IMR-90 (cell line): ENCODE measurements at regions not wholly inside any gene's neighbourhood (a gene's known extent, or its start where the extent isn't known, plus 50 kb on each side); places are given as distances from the start of the nearest gene placed in this dataset.

Experiments used
- ATAC-seq: fragments of 200-7000 bp; cut with Tn5 transposase; 2 replicates; pipeline ENCODE4 v1.9.1; 2020; ENCODE audit warnings: low read depth, mild to moderate bottlenecking, moderate library complexity
- BruUV-seq: library from RNA; stranded (reverse); fragments of 400-500 nt; replicated peaks from 2 replicates; lab custom pipeline; 2021; lab: Mats Ljungman, UMichigan
- CTCF ChIA-PET: fragments of 300-600 bp; formaldehyde crosslinking; extraction: SDS; loops from one replicate; lab custom pipeline; 2021; ENCODE audit warnings: antibody characterized with exemption; lab: Yijun Ruan, JAX
- POLR2A ChIA-PET: fragments of 300-600 bp; sonication (Branson Sonifier 250); formaldehyde crosslinking; loops from one replicate; lab custom pipeline; 2022; ENCODE audit warnings: antibody characterized with exemption; ENCODE audit not compliant: unreplicated experiment; lab: Charles Lee
- DNase-seq: peaks from one replicate; pipeline ENCODE4 v3.0.0; 2013
- H2AFZ ChIP-seq: replicated peaks from 2 replicates; pipeline ENCODE3; 2013; ENCODE audit warnings: low read length, mild to moderate bottlenecking; ENCODE audit not compliant: poor library complexity
- H2AK5ac ChIP-seq: 2 replicates; pipeline ENCODE4 v1.6.1; 2013; ENCODE audit warnings: low read depth, low read length, inconsistent platforms
- H2AK9ac ChIP-seq: replicated peaks from 2 replicates; pipeline ENCODE3; 2013; ENCODE audit warnings: mild to moderate bottlenecking, low read depth, low read length, moderate library complexity; ENCODE audit not compliant: poor library complexity
- H2BK120ac ChIP-seq: 2 replicates; pipeline ENCODE4 v1.6.1; 2013; ENCODE audit warnings: low read depth, low read length, inconsistent platforms
- H2BK15ac ChIP-seq: 3 replicates; pipeline ENCODE4 v1.6.1; 2013; ENCODE audit warnings: low read depth, low read length, inconsistent platforms
- H2BK20ac ChIP-seq: 2 replicates; pipeline ENCODE4 v1.6.1; 2013; ENCODE audit warnings: low read depth, mild to moderate bottlenecking, inconsistent platforms, low read length, moderate library complexity
- H2BK5ac ChIP-seq: 2 replicates; pipeline ENCODE4 v1.6.1; 2013; ENCODE audit warnings: mild to moderate bottlenecking, low read depth, low read length, inconsistent platforms; ENCODE audit not compliant: poor library complexity, severe bottlenecking
- H3K14ac ChIP-seq: replicated peaks from 2 replicates; pipeline ENCODE4 v1.6.1; 2013; ENCODE audit warnings: low read depth, low read length, inconsistent platforms
- H3K18ac ChIP-seq: 2 replicates; pipeline ENCODE4 v1.6.1; 2013; ENCODE audit warnings: low read depth, low read length, control low read depth
- H3K23ac ChIP-seq: 2 replicates; pipeline ENCODE4 v1.6.1; 2013; ENCODE audit warnings: low read depth, low read length, inconsistent platforms
- H3K27ac ChIP-seq: 2 replicates; pipeline ENCODE4 v1.5.1; 2013; ENCODE audit warnings: mild to moderate bottlenecking, control low read depth, low read length; ENCODE audit not compliant: insufficient read depth
- H3K27me3 ChIP-seq: 2 replicates; pipeline ENCODE4 v1.6.1; 2013; ENCODE audit warnings: low read length; ENCODE audit not compliant: control insufficient read depth, insufficient read depth
- H3K36me3 ChIP-seq: 2 replicates; pipeline ENCODE4 v1.6.1; 2013; ENCODE audit warnings: low read length, mixed read lengths; ENCODE audit not compliant: control insufficient read depth, insufficient read depth
- H3K4ac ChIP-seq: 2 replicates; pipeline ENCODE4 v1.6.1; 2013; ENCODE audit warnings: low read depth, low read length, inconsistent platforms
- H3K4me1 ChIP-seq: 2 replicates; pipeline ENCODE4 v1.6.1; 2013; ENCODE audit warnings: low read length, mixed read lengths; ENCODE audit not compliant: control insufficient read depth, insufficient read depth
- H3K4me2 ChIP-seq: 2 replicates; pipeline ENCODE4 v1.6.1; 2013; ENCODE audit warnings: low read depth, mild to moderate bottlenecking, control low read depth, low read length, moderate library complexity
- H3K4me3 ChIP-seq: 2 replicates; pipeline ENCODE4 v1.5.1; 2013; ENCODE audit warnings: low read depth, mild to moderate bottlenecking, control low read depth, low read length, moderate library complexity; ENCODE audit not compliant: insufficient read depth
- H3K56ac ChIP-seq: 2 replicates; pipeline ENCODE4 v1.6.1; 2013; ENCODE audit warnings: low read length, inconsistent platforms; ENCODE audit not compliant: insufficient read depth; ENCODE audit errors: extremely low read depth
- H3K79me1 ChIP-seq, 2 experiments: 2 replicates each; pipeline ENCODE4 v1.6.1; 2013; ENCODE audit warnings: low read length in 2 of 2, inconsistent platforms in 1 of 2, low read depth in 1 of 2
- H3K9ac ChIP-seq: 2 replicates; pipeline ENCODE4 v1.6.1; 2013; ENCODE audit warnings: low read depth, low read length, control low read depth
- H3K9me1 ChIP-seq: 2 replicates; pipeline ENCODE4 v1.6.1; 2013; ENCODE audit warnings: low read length, inconsistent platforms; ENCODE audit not compliant: insufficient read depth
- H3K9me3 ChIP-seq: 2 replicates; pipeline ENCODE4 v1.6.1; 2013; ENCODE audit warnings: low read length; ENCODE audit not compliant: control insufficient read depth, insufficient read depth
- H4K20me1 ChIP-seq: 2 replicates; pipeline ENCODE4 v1.6.1; 2013; ENCODE audit warnings: low read length, inconsistent platforms; ENCODE audit not compliant: insufficient read depth
- H4K5ac ChIP-seq: 2 replicates; pipeline ENCODE4 v1.6.1; 2013; ENCODE audit warnings: mild to moderate bottlenecking, low read depth, low read length, control low read depth
- H4K8ac ChIP-seq, 2 experiments: 2 replicates each; pipeline ENCODE4 v1.6.1; 2013; ENCODE audit warnings: low read depth in 2 of 2, low read length in 2 of 2, control low read depth in 1 of 2, inconsistent platforms in 1 of 2
- H4K91ac ChIP-seq: 2 replicates; pipeline ENCODE4 v1.6.1; 2013; ENCODE audit warnings: low read depth, low read length, inconsistent platforms; ENCODE audit not compliant: insufficient read depth
- BHLHE40 ChIP-seq: fragments of 150-350 bp; IDR thresholded peaks from 2 replicates; pipeline ENCODE4 v1.6.1; 2016; ENCODE audit warnings: mild to moderate bottlenecking, low read depth, low read length
- CEBPB ChIP-seq: IDR thresholded peaks from 2 replicates; pipeline ENCODE4 v1.6.1; 2012; ENCODE audit warnings: low read depth, low read length, improper control_type of control experiment
- CHD1 ChIP-seq: IDR thresholded peaks from 2 replicates; pipeline ENCODE4 v1.6.1; 2012; ENCODE audit warnings: low read depth, low read length, improper control_type of control experiment
- CTCF ChIP-seq: conservative IDR thresholded peaks from 2 replicates; pipeline ENCODE4 v1.5.1; 2012; ENCODE audit warnings: mild to moderate bottlenecking, low read depth, low read length, improper control_type of control experiment
- ELK1 ChIP-seq: fragments of 150-350 bp; IDR thresholded peaks from 2 replicates; pipeline ENCODE4 v1.6.1; 2016; ENCODE audit warnings: low read depth, mild to moderate bottlenecking, low read length, moderate library complexity, borderline replicate concordance
- FOS ChIP-seq: fragments of 150-350 bp; IDR thresholded peaks from 2 replicates; pipeline ENCODE4 v1.6.1; 2016; ENCODE audit warnings: low read depth, low read length
- MAFK ChIP-seq: IDR thresholded peaks from 2 replicates; pipeline ENCODE4 v1.6.1; 2012; ENCODE audit warnings: low read depth, low read length, improper control_type of control experiment
- MAZ ChIP-seq: IDR thresholded peaks from 2 replicates; pipeline ENCODE4 v1.6.1; 2012; ENCODE audit warnings: low read depth, mild to moderate bottlenecking, low read length, improper control_type of control experiment, moderate library complexity, borderline replicate concordance
- MXI1 ChIP-seq: IDR thresholded peaks from 2 replicates; pipeline ENCODE4 v1.6.1; 2012; ENCODE audit warnings: low read depth, mild to moderate bottlenecking, low read length, moderate library complexity, borderline replicate concordance
- NFE2L2 ChIP-seq: fragments of 150-350 bp; IDR thresholded peaks from 2 replicates; pipeline ENCODE4 v1.6.1; 2016; ENCODE audit warnings: low read depth, mild to moderate bottlenecking, low read length
- POLR2A ChIP-seq: IDR thresholded peaks from 2 replicates; pipeline ENCODE4 v1.6.1; 2012; ENCODE audit warnings: mild to moderate bottlenecking, low read depth, low read length
- RAD21 ChIP-seq: IDR thresholded peaks from 2 replicates; pipeline ENCODE4 v1.6.1; 2012; ENCODE audit warnings: low read length, improper control_type of control experiment
- RCOR1 ChIP-seq: IDR thresholded peaks from 2 replicates; pipeline ENCODE4 v1.6.1; 2012; ENCODE audit warnings: mild to moderate bottlenecking, low read length, improper control_type of control experiment; ENCODE audit not compliant: insufficient replicate concordance
- RFX5 ChIP-seq: IDR thresholded peaks from 2 replicates; pipeline ENCODE4 v1.8.0; 2012; ENCODE audit warnings: low read depth, mild to moderate bottlenecking, low read length, moderate library complexity
- SMC3 ChIP-seq: fragments of 150-350 bp; IDR thresholded peaks from 2 replicates; pipeline ENCODE4 v1.6.1; 2016; ENCODE audit warnings: low read depth, mild to moderate bottlenecking, antibody characterized with exemption, low read length, moderate library complexity
- USF2 ChIP-seq: fragments of 150-350 bp; IDR thresholded peaks from 2 replicates; pipeline ENCODE4 v1.6.1; 2017; ENCODE audit warnings: mild to moderate bottlenecking, antibody characterized with exemption, low read length, low read depth
- WGBS, 2 experiments: methylation state at CpG; one replicate each; pipeline versions ENCODE4 v1.1.5 to v1.1.7; 2013; ENCODE audit warnings: missing lambda C conversion rate in 2 of 2; ENCODE audit not compliant: insufficient read length in 1 of 2; ENCODE audit errors: extremely low coverage in 2 of 2; 5-methylcytosine and 5-hydroxymethylcytosine counted together
- dilution Hi-C: fragments of 300-500 bp; cut with HindIII; formaldehyde crosslinking; loops from one replicate; pipeline ENCODE4 v1.14.3; 2018; ENCODE audit warnings: low sequenced_read_pairs; ENCODE audit not compliant: unreplicated experiment
- in situ Hi-C: fragments of 300-500 bp; cut with MboI; formaldehyde crosslinking; loops from 3 replicates; pipeline ENCODE4 v1.14.3; 2019; ENCODE audit warnings: low sequenced_read_pairs, inconsistent platforms, mixed read lengths
- intact Hi-C: fragments of 100-400 bp; cut with micrococcal nuclease; formaldehyde crosslinking; loops from 2 replicates; pipeline ENCODE4 v1.10.0; 2022

DNA sequence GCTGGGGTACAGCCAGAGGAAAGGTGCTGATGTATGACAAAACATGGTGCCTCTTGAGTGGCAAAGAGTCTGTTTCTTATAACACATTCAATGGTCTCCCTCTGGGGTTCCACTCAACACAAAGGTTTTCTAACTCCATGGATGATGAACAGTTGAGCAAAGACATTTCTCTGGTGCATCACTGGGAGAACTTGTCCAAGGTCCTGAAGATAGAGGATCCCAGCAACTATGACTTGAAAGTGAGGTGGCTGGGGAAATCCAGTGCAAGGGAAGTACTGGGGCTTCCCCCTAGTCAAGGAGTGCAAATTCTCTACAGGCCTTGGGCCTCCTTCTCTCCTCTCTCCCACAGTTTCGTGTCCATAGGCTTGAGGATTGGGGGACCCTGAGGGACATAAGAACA is 431.1 kb downstream of the WDR72 start:
- in situ Hi-C loops (no loop called here), intact Hi-C loops (no loop called here)
- no TSS peak for BruUV-seq

More for the DNA sequence above, 431.1 kb downstream of the WDR72 start:
- Histone ChIP-seq H3K4me2 (no peak overlapping the region), H3K79me1 (no peaks in the 10 kb centered on the region), H3K9ac (no peak overlapping the region), H2AFZ (no peak overlapping the region), H3K14ac (no peak overlapping the region), H3K9me3 (peaks cover 25% of the 10 kb centered on the region), H4K91ac (no peak overlapping the region), H2AK5ac (no peak overlapping the region), H3K9me1 (no peaks in the 10 kb centered on the region), H3K23ac (no peak overlapping the region), H3K18ac (no peak overlapping the region), H3K36me3 (no peaks in the 10 kb centered on the region), H3K56ac (no peak overlapping the region), H3K4ac (no peak overlapping the region), H3K4me3 (no peak overlapping the region), H4K5ac (no peak overlapping the region), H3K4me1 (no peaks in the 10 kb centered on the region), H2BK120ac (no peak overlapping the region), H2BK5ac (no peak overlapping the region), H4K20me1 (no peaks in the 10 kb centered on the region), H4K8ac (no peak overlapping the region), H3K27me3 (no peaks in the 10 kb centered on the region), H2BK20ac (no peak overlapping the region), H3K27ac (no peak overlapping the region), H2BK15ac (no peak overlapping the region), H2AK9ac (no peak overlapping the region)
- CTCF ChIA-PET, result no interaction called here
- ATAC-seq (no peak), DNase-seq (no peak)
- POLR2A ChIA-PET, result no interaction called here
- TF ChIP-seq CHD1 (no peak), FOS (no peak), NFE2L2 (no peak), MAZ (no peak), POLR2A (no peak), USF2 (no peak), CEBPB (no peak), SMC3 (no peak), MAFK (no peak), RCOR1 (no peak), MXI1 (no peak), BHLHE40 (no peak), CTCF (no peak), RFX5 (no peak), RAD21 (no peak), ELK1 (no peak)
- no CpG with 5 or more reads among the region's 1 CpG for WGBS, 2 experiments
- dilution Hi-C loops, result no loop called here
